SK-N-SH treated with all-trans-retinoic acid at 6 μM for 48 hours (cell line): ENCODE measurements at regions not wholly inside any gene's neighbourhood (a gene's known extent, or its start where the extent isn't known, plus 50 kb on each side); places are given as distances from the start of the nearest gene placed in this dataset.

ENCODE experiments used
- CSDC2 ChIP-seq: fragments of 250-450 bp; sonication (Bioruptor Pico); IDR thresholded peaks from 2 replicates; pipeline ENCODE4 v1.5.0; 2020; ENCODE audit warnings: mild to moderate bottlenecking, moderate library complexity
- ESRRG ChIP-seq: fragments of 250-450 bp; sonication (Bioruptor Pico); IDR thresholded peaks from 2 replicates; pipeline ENCODE4 v1.6.1; 2021; ENCODE audit warnings: mild to moderate bottlenecking
- ISL1 ChIP-seq: fragments of 250-450 bp; sonication (Bioruptor Pico); IDR thresholded peaks from 2 replicates; pipeline ENCODE4 v2.1.2; 2022; ENCODE audit warnings: mild to moderate bottlenecking, moderate library complexity
- OSR1 ChIP-seq: fragments of 250-450 bp; sonication (Bioruptor Pico); IDR thresholded peaks from 2 replicates; pipeline ENCODE4 v1.8.0; 2022; ENCODE audit warnings: moderate library complexity, mild to moderate bottlenecking, inconsistent platforms
- RARB ChIP-seq: fragments of 250-450 bp; sonication (Bioruptor Pico); IDR thresholded peaks from 2 replicates; pipeline ENCODE4 v1.8.0; 2021; ENCODE audit warnings: mild to moderate bottlenecking, moderate library complexity
- TOX ChIP-seq: fragments of 250-450 bp; sonication (Bioruptor Pico); IDR thresholded peaks from 2 replicates; pipeline ENCODE4 v1.8.0; 2021; ENCODE audit warnings: mild to moderate bottlenecking, moderate library complexity, borderline replicate concordance
- ZC3H10 ChIP-seq: fragments of 250-450 bp; sonication (Bioruptor Pico); IDR thresholded peaks from 2 replicates; pipeline ENCODE4 v1.5.1; 2021; ENCODE audit warnings: mild to moderate bottlenecking, moderate library complexity
- TF ChIP-seq, protein P1 (sequence below): fragments of 250-450 bp; sonication (Bioruptor Pico); IDR thresholded peaks from 2 replicates; pipeline ENCODE4 v1.8.0; 2021; ENCODE audit warnings: low read depth, mild to moderate bottlenecking, moderate library complexity, borderline replicate concordance
- TF ChIP-seq, protein P2 (sequence below): fragments of 250-450 bp; sonication (Bioruptor Pico); IDR thresholded peaks from 2 replicates; pipeline ENCODE4 v1.5.1; 2020; ENCODE audit warnings: low read depth, mild to moderate bottlenecking, moderate library complexity
- TF ChIP-seq, protein P3 (sequence below): fragments of 250-450 bp; sonication (Bioruptor Pico); IDR thresholded peaks from 2 replicates; pipeline ENCODE4 v1.8.0; 2020; ENCODE audit warnings: mild to moderate bottlenecking, moderate library complexity, borderline replicate concordance

DNA sequence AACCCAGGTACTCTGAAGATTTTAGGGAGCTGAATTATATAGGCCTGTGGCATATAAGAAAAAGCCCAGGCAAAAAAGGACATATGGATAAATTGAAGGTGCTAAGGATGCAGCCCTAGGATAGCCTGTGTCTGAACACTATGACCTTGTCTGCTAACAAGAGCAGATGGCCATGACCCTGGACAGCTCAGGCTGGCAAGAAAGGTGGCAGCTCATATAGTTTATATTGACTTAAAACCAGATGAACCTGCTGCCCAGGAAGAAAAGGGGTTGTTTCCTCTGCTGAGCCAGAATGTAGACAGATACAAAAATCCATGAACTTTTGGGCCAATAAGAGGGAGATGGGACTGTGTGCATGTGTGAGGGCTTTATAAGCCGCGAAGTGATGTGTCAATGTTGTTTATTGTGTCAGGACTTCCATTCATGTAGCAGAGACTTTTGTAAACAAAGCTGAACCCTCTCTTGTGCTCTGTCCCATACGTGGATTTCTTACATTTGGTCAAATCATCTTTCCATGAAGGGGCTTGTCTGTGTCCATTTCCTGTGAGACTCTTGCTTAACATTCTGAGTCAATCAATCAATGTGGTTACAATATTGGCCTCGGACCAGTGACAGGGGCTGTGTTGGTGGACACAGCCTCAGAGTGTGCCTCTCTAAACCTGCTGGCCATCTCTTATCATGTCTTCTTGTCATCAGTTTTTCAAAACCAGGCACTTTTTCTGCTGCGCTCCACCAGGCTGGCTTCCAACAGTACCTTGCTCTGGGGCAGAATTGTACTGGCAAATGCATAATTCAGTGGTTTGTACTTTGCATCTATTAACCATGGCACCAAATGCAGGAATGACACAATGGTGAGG is 321.2 kb downstream of the WDR72 start:
- TF ChIP-seq RARB (no peak), CSDC2 (no peak), ZC3H10 (CRISPR knock-in tag) (no peak), OSR1 (CRISPR knock-in tag) (no peak), ESRRG (CRISPR knock-in tag) (no peak), TOX (no peak), ISL1 (CRISPR knock-in tag) (no peak)
- TF ChIP-seq, protein P1, sequence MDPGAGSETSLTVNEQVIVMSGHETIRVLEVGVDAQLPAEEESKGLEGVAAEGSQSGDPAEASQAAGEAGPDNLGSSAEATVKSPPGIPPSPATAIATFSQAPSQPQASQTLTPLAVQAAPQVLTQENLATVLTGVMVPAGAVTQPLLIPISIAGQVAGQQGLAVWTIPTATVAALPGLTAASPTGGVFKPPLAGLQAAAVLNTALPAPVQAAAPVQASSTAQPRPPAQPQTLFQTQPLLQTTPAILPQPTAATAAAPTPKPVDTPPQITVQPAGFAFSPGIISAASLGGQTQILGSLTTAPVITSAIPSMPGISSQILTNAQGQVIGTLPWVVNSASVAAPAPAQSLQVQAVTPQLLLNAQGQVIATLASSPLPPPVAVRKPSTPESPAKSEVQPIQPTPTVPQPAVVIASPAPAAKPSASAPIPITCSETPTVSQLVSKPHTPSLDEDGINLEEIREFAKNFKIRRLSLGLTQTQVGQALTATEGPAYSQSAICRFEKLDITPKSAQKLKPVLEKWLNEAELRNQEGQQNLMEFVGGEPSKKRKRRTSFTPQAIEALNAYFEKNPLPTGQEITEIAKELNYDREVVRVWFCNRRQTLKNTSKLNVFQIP, result no peak
- TF ChIP-seq, protein P2, sequence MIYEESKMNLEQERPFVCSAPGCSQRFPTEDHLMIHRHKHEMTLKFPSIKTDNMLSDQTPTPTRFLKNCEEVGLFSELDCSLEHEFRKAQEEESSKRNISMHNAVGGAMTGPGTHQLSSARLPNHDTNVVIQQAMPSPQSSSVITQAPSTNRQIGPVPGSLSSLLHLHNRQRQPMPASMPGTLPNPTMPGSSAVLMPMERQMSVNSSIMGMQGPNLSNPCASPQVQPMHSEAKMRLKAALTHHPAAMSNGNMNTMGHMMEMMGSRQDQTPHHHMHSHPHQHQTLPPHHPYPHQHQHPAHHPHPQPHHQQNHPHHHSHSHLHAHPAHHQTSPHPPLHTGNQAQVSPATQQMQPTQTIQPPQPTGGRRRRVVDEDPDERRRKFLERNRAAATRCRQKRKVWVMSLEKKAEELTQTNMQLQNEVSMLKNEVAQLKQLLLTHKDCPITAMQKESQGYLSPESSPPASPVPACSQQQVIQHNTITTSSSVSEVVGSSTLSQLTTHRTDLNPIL (CRISPR knock-in tag), result no peak
- TF ChIP-seq, protein P3, sequence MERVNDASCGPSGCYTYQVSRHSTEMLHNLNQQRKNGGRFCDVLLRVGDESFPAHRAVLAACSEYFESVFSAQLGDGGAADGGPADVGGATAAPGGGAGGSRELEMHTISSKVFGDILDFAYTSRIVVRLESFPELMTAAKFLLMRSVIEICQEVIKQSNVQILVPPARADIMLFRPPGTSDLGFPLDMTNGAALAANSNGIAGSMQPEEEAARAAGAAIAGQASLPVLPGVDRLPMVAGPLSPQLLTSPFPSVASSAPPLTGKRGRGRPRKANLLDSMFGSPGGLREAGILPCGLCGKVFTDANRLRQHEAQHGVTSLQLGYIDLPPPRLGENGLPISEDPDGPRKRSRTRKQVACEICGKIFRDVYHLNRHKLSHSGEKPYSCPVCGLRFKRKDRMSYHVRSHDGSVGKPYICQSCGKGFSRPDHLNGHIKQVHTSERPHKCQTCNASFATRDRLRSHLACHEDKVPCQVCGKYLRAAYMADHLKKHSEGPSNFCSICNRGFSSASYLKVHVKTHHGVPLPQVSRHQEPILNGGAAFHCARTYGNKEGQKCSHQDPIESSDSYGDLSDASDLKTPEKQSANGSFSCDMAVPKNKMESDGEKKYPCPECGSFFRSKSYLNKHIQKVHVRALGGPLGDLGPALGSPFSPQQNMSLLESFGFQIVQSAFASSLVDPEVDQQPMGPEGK (CRISPR knock-in tag), result no peak
